Activated CD8-positive, alpha-beta T cell treated with anti-CD3 and anti-CD28 coated beads, Interleukin-2, amount 10 ng/mL, durations not matched to agents 7 days and 5 days (primary cell): ENCODE measurements at regions not wholly inside any gene's neighbourhood (a gene's known extent, or its start where the extent isn't known, plus 50 kb on each side); places are given as distances from the start of the nearest gene placed in this dataset.

Source experiments
- ATAC-seq: fragments of 150-1000 bp; cut with Tn5 transposase; one replicate; pipeline ENCODE4 v1.10.0; 2021; ENCODE audit warnings: moderate library complexity
- CTCF ChIA-PET: fragments of 350-600 bp; sonication (Branson Sonifier 250); formaldehyde crosslinking; loops from one replicate; lab custom pipeline; 2021; ENCODE audit warnings: antibody characterized with exemption; lab: Charles Lee
- POLR2A ChIA-PET: fragments of 350-600 bp; sonication (Branson Sonifier 250); formaldehyde crosslinking; loops from one replicate; lab custom pipeline; 2021; ENCODE audit warnings: antibody characterized with exemption; lab: Charles Lee
- DNase-seq: peaks from one replicate; pipeline ENCODE4 v3.0.0-alpha.2; 2020
- H3K27ac Mint-ChIP-seq: one replicate; pipeline ENCODE4 v1.8.0; 2021; ENCODE audit warnings: mild to moderate bottlenecking, mixed read lengths
- H3K27me3 Mint-ChIP-seq: one replicate; pipeline ENCODE4 v1.8.0; 2021; ENCODE audit warnings: low read depth, mixed read lengths
- H3K36me3 Mint-ChIP-seq: one replicate; pipeline ENCODE4 v1.8.0; 2021; ENCODE audit warnings: low read depth, mixed read lengths
- H3K4me1 Mint-ChIP-seq: one replicate; pipeline ENCODE4 v1.8.0; 2021; ENCODE audit warnings: low read depth, mixed read lengths
- H3K4me3 Mint-ChIP-seq: one replicate; pipeline ENCODE4 v1.8.0; 2021; ENCODE audit warnings: mild to moderate bottlenecking, mixed read lengths
- H3K9me3 Mint-ChIP-seq: one replicate; pipeline ENCODE4 v1.8.0; 2022; ENCODE audit warnings: mixed read lengths; ENCODE audit not compliant: insufficient read depth

- POLR2A ChIA-PET = no interaction called here
- Mint-ChIP-seq H3K27ac (no peak overlapping the region), H3K4me3 (no peak overlapping the region), H3K4me1 (no peaks in the 10 kb centered on the region), H3K36me3 (no peaks in the 10 kb centered on the region), H3K9me3 (no peaks in the 10 kb centered on the region), H3K27me3 (no peaks in the 10 kb centered on the region)
- CTCF ChIA-PET = no interaction called here
- no peak for DNase-seq
- ATAC-seq = no peak
These were observed 307.1 kb downstream of the RPL10L start for GRCh38 chr14:46344327-46344937.

GRCh38 chr14:46325777-46326176, 325.8 kb downstream of the RPL10L start:
- POLR2A ChIA-PET = no interaction called here
- no peak overlapping the region for H3K27ac Mint-ChIP-seq
- H3K9me3 Mint-ChIP-seq = peaks cover 4% of the 10 kb centered on the region
- no peak overlapping the region for H3K4me3 Mint-ChIP-seq
- CTCF ChIA-PET = no interaction called here
- H3K4me1 Mint-ChIP-seq = no peaks in the 10 kb centered on the region
- no peaks in the 10 kb centered on the region for H3K36me3 Mint-ChIP-seq
- H3K27me3 Mint-ChIP-seq = no peaks in the 10 kb centered on the region
- DNase-seq = no peak
- ATAC-seq = no peak

GRCh38 chr14:46325157-46325556, 326.4 kb downstream of the RPL10L start:
- Mint-ChIP-seq H3K4me3 (no peak overlapping the region), H3K36me3 (no peaks in the 10 kb centered on the region), H3K27ac (no peak overlapping the region), H3K9me3 (peaks cover 4% of the 10 kb centered on the region), H3K27me3 (no peaks in the 10 kb centered on the region), H3K4me1 (no peaks in the 10 kb centered on the region)
- CTCF ChIA-PET = no interaction called here
- POLR2A ChIA-PET = no interaction called here
- DNase-seq (no peak), ATAC-seq (no peak)

- H3K4me1 Mint-ChIP-seq = no peaks in the 10 kb centered on the region
- H3K4me3 Mint-ChIP-seq = no peak overlapping the region
- no peaks in the 10 kb centered on the region for H3K36me3 Mint-ChIP-seq
- no peaks in the 10 kb centered on the region for H3K27me3 Mint-ChIP-seq
- H3K9me3 Mint-ChIP-seq = no peaks in the 10 kb centered on the region
- CTCF ChIA-PET = no interaction called here
- DNase-seq = no peak
- no peak for ATAC-seq
- H3K27ac Mint-ChIP-seq = no peak overlapping the region
- POLR2A ChIA-PET = no interaction called here
These were observed 328.2 kb downstream of the RPL10L start for GRCh38 chr14:46323404-46323762.

GRCh38 chr14:46322730-46323403, 328.7 kb downstream of the RPL10L start:
- ChIA-PET CTCF (no interaction called here), POLR2A (no interaction called here)
- DNase-seq = no peak
- Mint-ChIP-seq H3K27ac (no peak overlapping the region), H3K27me3 (no peaks in the 10 kb centered on the region), H3K4me1 (no peaks in the 10 kb centered on the region), H3K36me3 (no peaks in the 10 kb centered on the region), H3K4me3 (no peak overlapping the region), H3K9me3 (no peaks in the 10 kb centered on the region)
- no peak for ATAC-seq

GRCh38 chr14:46322076-46322475, 329.5 kb downstream of the RPL10L start:
- no peak overlapping the region for H3K4me3 Mint-ChIP-seq
- ATAC-seq (no peak), DNase-seq (no peak)
- H3K36me3 Mint-ChIP-seq = no peaks in the 10 kb centered on the region
- H3K27ac Mint-ChIP-seq = no peak overlapping the region
- ChIA-PET POLR2A (no interaction called here), CTCF (no interaction called here)
- no peaks in the 10 kb centered on the region for H3K27me3 Mint-ChIP-seq
- no peaks in the 10 kb centered on the region for H3K4me1 Mint-ChIP-seq
- H3K9me3 Mint-ChIP-seq = no peaks in the 10 kb centered on the region

- no peak for DNase-seq
- peaks cover 6% of the 10 kb centered on the region for H3K9me3 Mint-ChIP-seq
- H3K27me3 Mint-ChIP-seq = no peaks in the 10 kb centered on the region
- ChIA-PET CTCF (no interaction called here), POLR2A (no interaction called here)
- H3K36me3 Mint-ChIP-seq = no peaks in the 10 kb centered on the region
- H3K4me1 Mint-ChIP-seq = no peaks in the 10 kb centered on the region
- ATAC-seq = no peak
- no peak overlapping the region for H3K27ac Mint-ChIP-seq
- H3K4me3 Mint-ChIP-seq = no peak overlapping the region
These were observed 345.3 kb downstream of the RPL10L start for GRCh38 chr14:46306267-46306666.

GRCh38 chr14:46300765-46301164, 350.8 kb downstream of the RPL10L start:
- no peaks in the 10 kb centered on the region for H3K4me1 Mint-ChIP-seq
- no peak for ATAC-seq
- POLR2A ChIA-PET = no interaction called here

GRCh38 chr14:46290706-46291105, 360.9 kb downstream of the RPL10L start:
- no peak for ATAC-seq
- H3K4me3 Mint-ChIP-seq = no peak overlapping the region
- H3K4me1 Mint-ChIP-seq = no peaks in the 10 kb centered on the region
- CTCF ChIA-PET = no interaction called here
- no peaks in the 10 kb centered on the region for H3K9me3 Mint-ChIP-seq
- H3K36me3 Mint-ChIP-seq = no peaks in the 10 kb centered on the region
- H3K27ac Mint-ChIP-seq = no peak overlapping the region
- no peak for DNase-seq
- POLR2A ChIA-PET = no interaction called here
- no peaks in the 10 kb centered on the region for H3K27me3 Mint-ChIP-seq

More at GRCh38 chr14:46300765-46301164, 350.8 kb downstream of the RPL10L start:
- Mint-ChIP-seq H3K36me3 (no peaks in the 10 kb centered on the region), H3K4me3 (no peak overlapping the region), H3K27me3 (no peaks in the 10 kb centered on the region), H3K27ac (no peak overlapping the region), H3K9me3 (peaks cover 16% of the 10 kb centered on the region)
- no peak for DNase-seq
- CTCF ChIA-PET = no interaction called here

GRCh38 chr14:46279776-46280175, 371.8 kb downstream of the RPL10L start:
- Mint-ChIP-seq H3K4me1 (no peaks in the 10 kb centered on the region), H3K27ac (no peak overlapping the region), H3K27me3 (no peaks in the 10 kb centered on the region), H3K9me3 (peaks cover 15% of the 10 kb centered on the region), H3K36me3 (no peaks in the 10 kb centered on the region), H3K4me3 (no peak overlapping the region)
- no peak for ATAC-seq
- ChIA-PET POLR2A (no interaction called here), CTCF (no interaction called here)
- no peak for DNase-seq

- POLR2A ChIA-PET = no interaction called here
- Mint-ChIP-seq H3K36me3 (no peaks in the 10 kb centered on the region), H3K27me3 (no peaks in the 10 kb centered on the region), H3K9me3 (peaks cover 15% of the 10 kb centered on the region), H3K4me1 (no peaks in the 10 kb centered on the region), H3K27ac (no peak overlapping the region), H3K4me3 (no peak overlapping the region)
- CTCF ChIA-PET = no interaction called here
- DNase-seq (no peak), ATAC-seq (no peak)
These were observed 372.3 kb downstream of the RPL10L start for GRCh38 chr14:46279327-46279726.

- Mint-ChIP-seq H3K4me1 (no peaks in the 10 kb centered on the region), H3K27me3 (no peaks in the 10 kb centered on the region), H3K27ac (no peak overlapping the region), H3K36me3 (no peaks in the 10 kb centered on the region), H3K9me3 (peaks cover 9% of the 10 kb centered on the region), H3K4me3 (no peak overlapping the region)
- DNase-seq (no peak), ATAC-seq (no peak)
- POLR2A ChIA-PET = no interaction called here
- CTCF ChIA-PET = no interaction called here
These were observed 392.0 kb downstream of the RPL10L start for GRCh38 chr14:46259536-46259935.

GRCh38 chr14:46256381-46256780, 395.2 kb downstream of the RPL10L start:
- ChIA-PET POLR2A (no interaction called here), CTCF (no interaction called here)
- no peak overlapping the region for H3K4me3 Mint-ChIP-seq
- no peak for DNase-seq
- H3K27ac Mint-ChIP-seq = no peak overlapping the region
- no peaks in the 10 kb centered on the region for H3K27me3 Mint-ChIP-seq
- H3K36me3 Mint-ChIP-seq = no peaks in the 10 kb centered on the region
- H3K9me3 Mint-ChIP-seq = no peaks in the 10 kb centered on the region
- no peaks in the 10 kb centered on the region for H3K4me1 Mint-ChIP-seq
- no peak for ATAC-seq
